ENCODE measurements at regions not wholly inside any gene's neighbourhood (a gene's known extent, or its start where the extent isn't known, plus 50 kb on each side); places are given as distances from the start of the nearest gene placed in this dataset.

DNA sequence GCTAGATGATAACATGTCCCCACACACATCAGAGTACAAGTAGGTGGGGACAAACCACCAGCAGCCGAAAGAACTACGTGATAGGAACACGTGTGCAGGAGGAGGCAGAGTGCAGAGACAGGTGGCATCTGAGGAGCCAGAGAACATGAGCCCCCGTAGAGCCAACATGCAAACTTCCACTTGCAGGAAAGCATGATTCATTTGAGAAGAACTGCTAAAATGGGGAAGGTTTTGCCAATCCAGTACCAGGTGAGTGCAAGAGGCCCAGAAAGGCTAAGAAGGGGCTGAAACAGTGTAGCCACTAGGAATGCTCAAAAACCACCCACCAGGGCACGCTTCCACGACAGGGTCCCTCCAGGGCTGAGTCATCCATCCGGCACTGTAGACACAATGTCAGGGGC, 149.8 kb upstream of the TENM3 start:
- Mint-ChIP-seq H3K9me3 (ENCODE audit: low read depth) (peaks cover 9% of the 10 kb centered on the region), H3K27me3 (no peaks in the 10 kb centered on the region), H3K4me1 (ENCODE audit: low read depth) (peaks cover 5% of the 10 kb centered on the region), H3K27ac (peak overlapping the region; percentile 65), H3K36me3 (ENCODE audit: insufficient read depth) (no peaks in the 10 kb centered on the region), H3K4me3 (ENCODE audit: low read depth) (no peak overlapping the region)
- no peak for TF ChIP-seq CTCF (IDR thresholded peaks at IDR 0.05; ENCODE audit: unreplicated experiment)
- DNase-seq (ENCODE audit: low spot score, unreplicated experiment), result no peak

GRCh38 chr4:182093935-182094334, 149.3 kb upstream of the TENM3 start:
- no peaks in the 10 kb centered on the region for H3K27me3 Mint-ChIP-seq
- peaks cover 10% of the 10 kb centered on the region for H3K9me3 Mint-ChIP-seq (ENCODE audit: low read depth)
- peaks cover 5% of the 10 kb centered on the region for H3K4me1 Mint-ChIP-seq (ENCODE audit: low read depth)
- no peak for DNase-seq (ENCODE audit: low spot score, unreplicated experiment)
- no peak overlapping the region for H3K4me3 Mint-ChIP-seq (ENCODE audit: low read depth)
- H3K27ac Mint-ChIP-seq, result no peak overlapping the region
- H3K36me3 Mint-ChIP-seq (ENCODE audit: insufficient read depth), result no peaks in the 10 kb centered on the region
- no peak for TF ChIP-seq CTCF (IDR thresholded peaks at IDR 0.05; ENCODE audit: unreplicated experiment)

DNA sequence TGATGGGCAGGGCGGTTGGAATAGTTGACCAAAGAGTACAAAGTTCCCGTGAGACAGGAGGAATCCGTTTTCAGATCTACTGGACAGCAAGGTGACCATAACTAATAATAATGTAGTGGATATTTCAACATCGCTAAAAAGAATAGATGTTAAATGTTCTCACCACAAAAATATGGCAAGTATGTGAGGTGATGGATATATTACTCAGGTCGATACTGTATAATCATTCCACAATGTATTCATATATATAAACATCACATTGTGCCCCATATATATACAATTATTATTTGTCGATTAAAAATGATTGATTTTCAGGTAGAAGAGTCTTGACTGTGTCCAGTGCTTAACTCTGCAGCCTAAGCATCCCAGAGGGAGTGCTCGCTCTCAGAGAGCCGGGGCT, 141.6 kb upstream of the TENM3 start:
- Mint-ChIP-seq H3K27me3 (peaks cover 4% of the 10 kb centered on the region), H3K4me1 (ENCODE audit: low read depth) (no peaks in the 10 kb centered on the region), H3K36me3 (ENCODE audit: insufficient read depth) (no peaks in the 10 kb centered on the region), H3K4me3 (ENCODE audit: low read depth) (no peak overlapping the region), H3K9me3 (ENCODE audit: low read depth) (peaks cover 4% of the 10 kb centered on the region), H3K27ac (no peak overlapping the region)
- DNase-seq (ENCODE audit: low spot score, unreplicated experiment), result no peak
- TF ChIP-seq CTCF (IDR thresholded peaks at IDR 0.05; ENCODE audit: unreplicated experiment), result no peak

DNA sequence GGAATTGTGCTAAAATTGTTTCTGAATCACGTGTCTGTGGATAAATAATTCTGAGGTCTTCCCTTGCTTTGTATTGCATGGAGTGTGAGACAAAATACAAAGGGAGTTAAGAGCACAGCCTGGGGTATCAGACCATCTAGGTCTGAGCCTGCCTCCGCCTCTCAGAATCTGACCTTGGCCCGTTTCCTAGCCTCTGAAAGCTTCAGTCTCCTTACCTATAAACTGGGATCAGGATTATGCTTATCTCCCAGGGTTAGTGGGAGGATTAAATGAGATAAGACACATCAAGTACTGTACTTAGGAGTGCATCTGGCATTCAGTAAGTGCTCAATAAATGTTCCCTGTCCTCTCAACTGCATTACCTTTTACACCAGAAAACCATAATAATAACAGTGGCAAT, 140.6 kb upstream of the TENM3 start:
- no peaks in the 10 kb centered on the region for H3K36me3 Mint-ChIP-seq (ENCODE audit: insufficient read depth)
- DNase-seq (ENCODE audit: low spot score, unreplicated experiment), result no peak
- H3K4me3 Mint-ChIP-seq (ENCODE audit: low read depth), result no peak overlapping the region
- no peak for TF ChIP-seq CTCF (IDR thresholded peaks at IDR 0.05; ENCODE audit: unreplicated experiment)
- no peak overlapping the region for H3K27ac Mint-ChIP-seq
- H3K27me3 Mint-ChIP-seq, result peaks cover 4% of the 10 kb centered on the region
- peaks cover 4% of the 10 kb centered on the region for H3K9me3 Mint-ChIP-seq (ENCODE audit: low read depth)
- no peaks in the 10 kb centered on the region for H3K4me1 Mint-ChIP-seq (ENCODE audit: low read depth)

DNA sequence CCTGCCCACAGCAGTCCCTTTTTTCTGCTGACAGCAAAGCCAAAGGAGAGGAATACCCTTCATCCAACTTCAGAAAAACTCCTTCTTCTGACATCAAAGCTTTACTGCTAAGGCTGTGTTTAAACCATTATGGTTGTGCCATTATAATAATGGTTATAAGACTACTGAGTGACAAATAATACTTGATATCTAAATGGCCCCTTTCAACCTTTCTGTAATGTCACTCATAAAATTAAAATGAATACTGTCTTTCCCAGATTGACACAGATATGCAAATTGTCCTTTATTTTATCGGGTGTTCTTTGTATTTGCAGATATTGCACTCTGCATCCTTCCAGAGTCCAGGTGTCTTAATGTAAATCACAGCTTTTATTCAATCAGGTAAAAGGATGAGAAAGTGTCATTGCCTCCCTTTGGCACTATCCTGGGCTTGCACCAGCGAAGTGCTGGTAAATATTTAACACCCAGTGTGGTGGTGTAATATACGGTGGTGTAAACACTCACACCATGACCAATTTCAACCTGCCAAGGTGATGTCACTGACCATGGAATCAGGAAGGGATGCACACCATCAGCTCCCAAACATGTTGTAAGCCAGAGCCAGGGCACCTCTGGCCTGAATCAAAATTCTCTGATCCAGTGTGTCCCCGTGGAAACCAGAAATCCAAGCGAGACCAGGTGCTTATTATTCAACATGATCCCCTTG, 139.4 kb upstream of the TENM3 start:
- Mint-ChIP-seq H3K9me3 (ENCODE audit: low read depth) (no peaks in the 10 kb centered on the region), H3K4me3 (ENCODE audit: low read depth) (no peak overlapping the region), H3K4me1 (ENCODE audit: low read depth) (no peaks in the 10 kb centered on the region), H3K27me3 (peaks cover 4% of the 10 kb centered on the region), H3K27ac (no peak overlapping the region), H3K36me3 (ENCODE audit: insufficient read depth) (no peaks in the 10 kb centered on the region)
- DNase-seq (ENCODE audit: low spot score, unreplicated experiment), result no peak
- no peak for TF ChIP-seq CTCF (IDR thresholded peaks at IDR 0.05; ENCODE audit: unreplicated experiment)
